ENCODE measurements at regions not wholly inside any gene's neighbourhood (a gene's known extent, or its start where the extent isn't known, plus 50 kb on each side); places are given as distances from the start of the nearest gene placed in this dataset.
A peak's percentile ranks its signal among the peaks of the same experiment; 100 is the strongest.
"Not testable (repeated sequence)": the region's sequence is repeated elsewhere in the genome, so short reads cannot be mapped to it uniquely, and the experiment has no call there.

DNA sequence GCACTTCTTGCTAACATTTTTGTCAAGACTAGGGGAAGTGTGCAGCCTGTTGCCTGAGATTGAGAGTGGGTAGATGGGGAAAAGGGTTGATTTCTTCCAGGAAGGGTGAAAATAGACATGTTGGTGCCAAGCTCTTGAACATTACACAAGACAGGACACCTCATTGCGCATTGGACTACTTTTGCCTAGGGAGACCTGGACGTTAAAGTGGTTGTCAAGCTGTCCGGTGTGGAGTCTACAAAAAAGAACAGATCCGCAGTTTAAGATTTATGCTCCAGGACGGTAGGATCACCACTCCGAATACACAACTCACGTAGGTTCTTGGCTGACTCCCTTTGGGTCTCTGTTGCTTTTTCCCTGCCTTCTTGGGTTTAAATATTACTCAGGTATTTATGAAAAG, 56.3 kb upstream of the LRIG1 start:
- Histone ChIP-seq H2BK15ac (ENCODE audit: low read depth, poor library complexity, severe bottlenecking) (no peak overlapping the region), H3K79me1 (replicated peaks; ENCODE audit: low read length, poor library complexity, severe bottlenecking) (no peaks in the 10 kb centered on the region), H3K4ac (ENCODE audit: low read depth in 1 of 2, low read length in 2 of 2) (no peak overlapping the region), H3K14ac (ENCODE audit: low read length in 2 of 2) (no peak overlapping the region), H4K91ac (ENCODE audit: low read length) (no peak overlapping the region), H3K9ac (ENCODE audit: low read length) (no peak overlapping the region), H3K9me3 (ENCODE audit: control insufficient read depth, low read length) (no peaks in the 10 kb centered on the region), H3K4me1 (ENCODE audit: control insufficient read depth, insufficient read depth, low read depth, low read length) (peaks cover 2% of the 10 kb centered on the region), H3K18ac (ENCODE audit: low read depth in 1 of 2, low read length in 2 of 2) (no peak overlapping the region), H2BK5ac (ENCODE audit: low read depth, low read length, poor library complexity, severe bottlenecking) (no peak overlapping the region), H3K27ac (ENCODE audit: low read length, poor library complexity, severe bottlenecking) (no peak overlapping the region), H2BK12ac (ENCODE audit: low read length in 2 of 2) (no peak overlapping the region), H3K23ac (ENCODE audit: low read length in 2 of 2) (no peak overlapping the region), H3K4me2 (ENCODE audit: low read length, poor library complexity, severe bottlenecking) (no peak overlapping the region), H3K4me3 (ENCODE audit: insufficient read depth in 1 of 2, low read depth in 1 of 2, low read length in 2 of 2) (no peak overlapping the region), H4K8ac (ENCODE audit: low read length) (no peak overlapping the region), H2BK120ac (ENCODE audit: low read depth, low read length) (peak overlapping the region; percentile 52), H2AK5ac (ENCODE audit: low read length, severe bottlenecking) (no peak overlapping the region), H3K36me3 (ENCODE audit: control insufficient read depth in 1 of 2, insufficient read depth in 2 of 2, low read depth in 1 of 2, low read length in 2 of 2) (no peaks in the 10 kb centered on the region), H2AFZ (ENCODE audit: low read depth, low read length) (no peak overlapping the region), H3K27me3 (ENCODE audit: control insufficient read depth in 1 of 2, insufficient read depth in 1 of 2, low read length in 2 of 2) (no peaks in the 10 kb centered on the region)
- DNase-seq = no peak
- WGBS = 87% methylated on average over 7 of the region's 7 CpGs

DNA sequence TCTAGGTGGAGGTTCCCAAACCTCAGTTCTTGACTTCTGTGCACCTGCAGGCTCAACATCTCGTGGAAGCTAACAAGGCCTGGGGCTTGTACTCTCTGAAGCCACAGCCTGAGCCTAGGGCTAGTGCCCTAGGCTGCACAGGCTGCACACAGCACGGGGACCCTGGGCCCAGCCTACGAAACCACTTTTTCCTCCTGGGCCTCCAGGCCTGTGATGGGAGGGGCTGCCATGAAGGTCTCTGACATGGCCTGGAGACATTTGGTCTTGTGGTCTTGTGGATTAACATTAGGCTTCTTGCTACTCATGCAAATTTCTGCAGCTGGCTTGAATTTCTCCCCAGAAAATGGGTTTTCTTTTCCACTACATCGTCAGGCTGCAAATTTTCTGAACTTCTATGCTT, 59.1 kb upstream of the LRIG1 start:
- H3K14ac ChIP-seq (ENCODE audit: low read length in 2 of 2); H3K4ac ChIP-seq (ENCODE audit: low read depth in 1 of 2, low read length in 2 of 2): not testable (repeated sequence)
- WGBS = 84% methylated on average over 4 of the region's 4 CpGs

DNA sequence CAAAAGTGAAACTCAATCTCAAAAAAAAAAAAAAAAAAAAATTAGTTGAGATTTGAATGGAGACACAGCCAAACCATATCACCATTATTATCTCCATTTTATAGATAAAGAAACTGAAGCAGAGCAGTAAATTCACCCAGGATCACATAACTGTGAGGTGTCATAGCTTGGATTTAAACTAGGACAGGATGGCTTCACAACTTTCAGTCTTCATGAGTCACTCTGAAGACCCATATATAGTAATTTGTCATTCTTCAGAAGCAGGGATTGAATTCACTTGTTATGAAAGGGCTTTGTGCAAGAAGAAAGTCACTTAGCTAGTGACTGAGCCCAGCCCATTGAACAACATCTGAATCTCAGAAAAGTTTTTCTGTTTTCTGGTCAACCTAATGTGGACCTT, 60.5 kb upstream of the LRIG1 start:
- H3K27me3 ChIP-seq (ENCODE audit: control insufficient read depth in 1 of 2, insufficient read depth in 1 of 2, low read length in 2 of 2) = no peaks in the 10 kb centered on the region

More for the DNA sequence above, 59.1 kb upstream of the LRIG1 start:
- not testable (repeated sequence) for H4K8ac ChIP-seq (ENCODE audit: low read length); H2BK12ac ChIP-seq (ENCODE audit: low read length in 2 of 2); H3K4me1 ChIP-seq (ENCODE audit: control insufficient read depth, insufficient read depth, low read depth, low read length); H3K36me3 ChIP-seq (ENCODE audit: control insufficient read depth in 1 of 2, insufficient read depth in 2 of 2, low read depth in 1 of 2, low read length in 2 of 2); H3K18ac ChIP-seq (ENCODE audit: low read depth in 1 of 2, low read length in 2 of 2); H3K4me2 ChIP-seq (ENCODE audit: low read length, poor library complexity, severe bottlenecking); H3K4me3 ChIP-seq (ENCODE audit: insufficient read depth in 1 of 2, low read depth in 1 of 2, low read length in 2 of 2); H2BK120ac ChIP-seq (ENCODE audit: low read depth, low read length); H3K27ac ChIP-seq (ENCODE audit: low read length, poor library complexity, severe bottlenecking); H4K91ac ChIP-seq (ENCODE audit: low read length); H2AK5ac ChIP-seq (ENCODE audit: low read length, severe bottlenecking); H2BK5ac ChIP-seq (ENCODE audit: low read depth, low read length, poor library complexity, severe bottlenecking); DNase-seq; H3K79me1 ChIP-seq (replicated peaks; ENCODE audit: low read length, poor library complexity, severe bottlenecking); H3K23ac ChIP-seq (ENCODE audit: low read length in 2 of 2); H3K9me3 ChIP-seq (ENCODE audit: control insufficient read depth, low read length); H3K27me3 ChIP-seq (ENCODE audit: control insufficient read depth in 1 of 2, insufficient read depth in 1 of 2, low read length in 2 of 2); H2BK15ac ChIP-seq (ENCODE audit: low read depth, poor library complexity, severe bottlenecking); H2AFZ ChIP-seq (ENCODE audit: low read depth, low read length); H3K9ac ChIP-seq (ENCODE audit: low read length)

DNA sequence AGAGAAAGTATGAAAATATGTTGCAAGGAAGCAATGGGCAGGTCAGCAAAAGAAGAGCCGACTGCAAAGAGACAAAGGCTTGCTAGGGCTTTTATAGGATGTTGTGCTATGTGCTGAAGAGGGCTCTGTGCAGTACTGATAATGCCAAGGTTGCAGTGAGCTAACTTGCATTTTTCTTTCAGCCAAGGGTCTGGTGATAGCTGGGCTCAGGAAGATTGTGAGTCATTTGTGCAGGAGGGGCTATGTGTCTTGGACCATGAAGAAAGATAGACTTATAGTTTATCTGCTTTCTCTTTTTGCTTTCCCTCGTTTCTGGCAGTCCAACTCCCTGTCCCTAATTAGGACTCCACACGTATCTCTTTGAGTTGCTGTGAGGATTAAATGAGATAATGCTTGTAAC, 64.5 kb upstream of the LRIG1 start:
- no peak overlapping the region for H3K18ac ChIP-seq (ENCODE audit: low read depth in 1 of 2, low read length in 2 of 2)
- no peak overlapping the region for H4K91ac ChIP-seq (ENCODE audit: low read length)
- no peak overlapping the region for H3K4me2 ChIP-seq (ENCODE audit: low read length, poor library complexity, severe bottlenecking)
- H2BK5ac ChIP-seq (ENCODE audit: low read depth, low read length, poor library complexity, severe bottlenecking) = no peak overlapping the region
- H3K14ac ChIP-seq (ENCODE audit: low read length in 2 of 2) = no peak overlapping the region
- DNase-seq = no peak
- no peak overlapping the region for H3K4ac ChIP-seq (ENCODE audit: low read depth in 1 of 2, low read length in 2 of 2)
- H2BK120ac ChIP-seq (ENCODE audit: low read depth, low read length) = no peak overlapping the region
- no peak overlapping the region for H3K27ac ChIP-seq (ENCODE audit: low read length, poor library complexity, severe bottlenecking)
- H3K9me3 ChIP-seq (ENCODE audit: control insufficient read depth, low read length) = no peaks in the 10 kb centered on the region
- no peak overlapping the region for H2BK12ac ChIP-seq (ENCODE audit: low read length in 2 of 2)
- H3K79me1 ChIP-seq (replicated peaks; ENCODE audit: low read length, poor library complexity, severe bottlenecking) = no peaks in the 10 kb centered on the region
- no peaks in the 10 kb centered on the region for H3K36me3 ChIP-seq (ENCODE audit: control insufficient read depth in 1 of 2, insufficient read depth in 2 of 2, low read depth in 1 of 2, low read length in 2 of 2)
- no peak overlapping the region for H2AFZ ChIP-seq (ENCODE audit: low read depth, low read length)
- no peak overlapping the region for H3K9ac ChIP-seq (ENCODE audit: low read length)
- WGBS = 92% methylated on average over 1 of the region's 3 CpGs
- no peak overlapping the region for H3K23ac ChIP-seq (ENCODE audit: low read length in 2 of 2)
- no peaks in the 10 kb centered on the region for H3K27me3 ChIP-seq (ENCODE audit: control insufficient read depth in 1 of 2, insufficient read depth in 1 of 2, low read length in 2 of 2)
- H2BK15ac ChIP-seq (ENCODE audit: low read depth, poor library complexity, severe bottlenecking) = no peak overlapping the region
- peaks cover 1% of the 10 kb centered on the region for H3K4me1 ChIP-seq (ENCODE audit: control insufficient read depth, insufficient read depth, low read depth, low read length)
- H4K8ac ChIP-seq (ENCODE audit: low read length) = no peak overlapping the region
- no peak overlapping the region for H2AK5ac ChIP-seq (ENCODE audit: low read length, severe bottlenecking)
- no peak overlapping the region for H3K4me3 ChIP-seq (ENCODE audit: insufficient read depth in 1 of 2, low read depth in 1 of 2, low read length in 2 of 2)

More for the DNA sequence above, 60.5 kb upstream of the LRIG1 start:
- no peak overlapping the region for H3K4me2 ChIP-seq (ENCODE audit: low read length, poor library complexity, severe bottlenecking)
- no peaks in the 10 kb centered on the region for H3K9me3 ChIP-seq (ENCODE audit: control insufficient read depth, low read length)
- no peaks in the 10 kb centered on the region for H3K79me1 ChIP-seq (replicated peaks; ENCODE audit: low read length, poor library complexity, severe bottlenecking)
- no peak overlapping the region for H2BK120ac ChIP-seq (ENCODE audit: low read depth, low read length)
- no peaks in the 10 kb centered on the region for H3K36me3 ChIP-seq (ENCODE audit: control insufficient read depth in 1 of 2, insufficient read depth in 2 of 2, low read depth in 1 of 2, low read length in 2 of 2)
- peak; percentile 29 for DNase-seq
- H3K14ac ChIP-seq (ENCODE audit: low read length in 2 of 2) = no peak overlapping the region
- H3K4ac ChIP-seq (ENCODE audit: low read depth in 1 of 2, low read length in 2 of 2) = no peak overlapping the region
- no peak overlapping the region for H3K27ac ChIP-seq (ENCODE audit: low read length, poor library complexity, severe bottlenecking)
- no peak overlapping the region for H2BK15ac ChIP-seq (ENCODE audit: low read depth, poor library complexity, severe bottlenecking)
- H4K91ac ChIP-seq (ENCODE audit: low read length) = no peak overlapping the region
- H3K4me3 ChIP-seq (ENCODE audit: insufficient read depth in 1 of 2, low read depth in 1 of 2, low read length in 2 of 2) = no peak overlapping the region
- no peak overlapping the region for H2BK12ac ChIP-seq (ENCODE audit: low read length in 2 of 2)
- no peak overlapping the region for H3K18ac ChIP-seq (ENCODE audit: low read depth in 1 of 2, low read length in 2 of 2)
- H3K23ac ChIP-seq (ENCODE audit: low read length in 2 of 2) = no peak overlapping the region
- no peak overlapping the region for H2AFZ ChIP-seq (ENCODE audit: low read depth, low read length)
- H2BK5ac ChIP-seq (ENCODE audit: low read depth, low read length, poor library complexity, severe bottlenecking) = no peak overlapping the region
- no peak overlapping the region for H2AK5ac ChIP-seq (ENCODE audit: low read length, severe bottlenecking)
- no peak overlapping the region for H4K8ac ChIP-seq (ENCODE audit: low read length)
- H3K4me1 ChIP-seq (ENCODE audit: control insufficient read depth, insufficient read depth, low read depth, low read length) = no peaks in the 10 kb centered on the region
- H3K9ac ChIP-seq (ENCODE audit: low read length) = no peak overlapping the region
